GM12891 (cell line): ENCODE measurements at regions not wholly inside any gene's neighbourhood (a gene's known extent, or its start where the extent isn't known, plus 50 kb on each side); places are given as distances from the start of the nearest gene placed in this dataset.

Experiments used
- POLR2A ChIP-seq: IDR thresholded peaks from 2 replicates; pipeline ENCODE4 v1.6.1; 2011; ENCODE audit warnings: low read depth, low read length, control low read depth
- SPI1 ChIP-seq: IDR thresholded peaks from 2 replicates; pipeline ENCODE4 v1.6.1; 2011; ENCODE audit warnings: low read depth, low read length, control low read depth

GRCh38 chr17:33725675-33726271, 432.7 kb upstream of the ASIC2 start:
- no peak for TF ChIP-seq POLR2A
- TF ChIP-seq SPI1 = no peak
